HG02678 (cell line): ENCODE measurements at regions not wholly inside any gene's neighbourhood (a gene's known extent, or its start where the extent isn't known, plus 50 kb on each side); places are given as distances from the start of the nearest gene placed in this dataset.
A peak's percentile ranks its signal among the peaks of the same experiment; 100 is the strongest.
"Not testable (repeated sequence)": the region's sequence is repeated elsewhere in the genome, so short reads cannot be mapped to it uniquely, and the experiment has no call there.

Source experiments
- ATAC-seq: cut with Tn5 transposase; IDR thresholded peaks from one replicate; pipeline ENCODE4 v1.9.1; 2021; ENCODE audit warnings: mild to moderate bottlenecking, moderate library complexity; ENCODE audit not compliant: unreplicated experiment

DNA sequence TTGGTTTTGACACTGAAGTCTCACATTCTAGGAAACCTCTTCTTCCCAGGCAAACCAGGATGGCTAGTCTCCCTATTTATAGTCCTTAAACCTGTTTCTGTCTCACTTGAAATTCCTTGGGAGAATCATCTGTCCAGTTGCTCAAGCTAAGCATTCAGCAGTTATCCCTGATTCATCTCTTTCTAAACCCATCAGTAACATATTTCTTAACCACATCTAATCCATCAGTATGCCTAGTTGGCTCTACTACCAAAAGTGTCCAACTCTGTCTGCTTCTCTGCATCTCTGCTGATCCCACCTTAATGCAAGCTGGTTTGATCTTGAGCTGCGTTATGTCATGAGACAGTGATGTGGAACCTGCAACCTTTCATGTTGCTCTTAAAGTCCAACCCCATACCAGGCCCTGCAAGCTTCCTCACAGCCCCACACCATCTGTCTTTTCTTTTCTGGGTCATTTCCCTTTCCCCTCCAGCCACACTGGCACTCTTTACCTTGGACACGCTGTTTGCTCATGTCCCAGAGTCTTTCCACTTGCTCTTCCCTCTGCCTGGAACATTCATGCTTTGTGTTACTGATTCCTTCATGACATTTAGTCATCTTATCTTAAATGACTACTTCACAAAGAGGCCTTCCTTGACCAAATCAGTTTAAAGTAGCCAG lies 380.8 kb upstream of the RGS6 start:
- ATAC-seq, result no peak

DNA sequence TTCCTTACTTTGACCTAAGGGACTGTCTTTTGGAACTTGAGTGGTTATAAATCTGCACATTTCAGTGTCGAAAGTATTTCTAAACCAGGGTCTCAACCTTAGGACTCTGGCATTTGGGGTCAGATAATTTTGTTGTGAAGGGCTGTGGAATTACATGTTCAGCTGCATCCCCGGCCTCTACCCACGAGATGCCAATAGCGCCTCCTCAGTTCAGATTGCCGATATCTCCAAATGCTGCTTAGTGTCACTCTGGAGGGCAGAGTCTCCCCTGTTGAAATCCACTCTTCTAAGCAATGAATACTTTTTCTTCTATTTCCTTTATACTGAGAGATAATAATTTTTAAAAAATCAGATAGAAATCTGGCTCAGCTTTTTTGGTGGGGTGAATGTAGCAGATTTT lies 379.4 kb upstream of the RGS6 start:
- no peak for ATAC-seq

- no peak for ATAC-seq
These were observed 378.4 kb upstream of the RGS6 start for GRCh38 chr14:71553779-71554178.

DNA sequence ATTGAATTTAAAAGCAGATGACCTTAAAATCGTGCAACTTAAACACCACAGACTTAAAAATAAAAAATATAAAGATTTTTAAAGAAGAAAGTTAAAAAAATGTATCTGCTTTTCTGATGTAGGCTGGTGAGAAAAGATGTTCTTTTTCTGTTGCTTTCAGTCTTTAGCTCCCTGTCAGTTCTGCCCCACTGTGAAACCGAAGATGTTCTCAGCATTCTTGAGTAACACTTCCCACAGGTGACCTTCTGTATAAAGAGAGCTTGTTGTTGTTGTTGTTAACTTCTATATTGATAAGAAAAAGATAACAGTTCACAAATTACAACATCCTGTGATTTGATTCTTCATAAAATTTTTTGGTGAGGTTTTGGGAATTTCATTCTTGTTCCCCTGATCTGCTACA lies 377.9 kb upstream of the RGS6 start:
- no peak for ATAC-seq

DNA sequence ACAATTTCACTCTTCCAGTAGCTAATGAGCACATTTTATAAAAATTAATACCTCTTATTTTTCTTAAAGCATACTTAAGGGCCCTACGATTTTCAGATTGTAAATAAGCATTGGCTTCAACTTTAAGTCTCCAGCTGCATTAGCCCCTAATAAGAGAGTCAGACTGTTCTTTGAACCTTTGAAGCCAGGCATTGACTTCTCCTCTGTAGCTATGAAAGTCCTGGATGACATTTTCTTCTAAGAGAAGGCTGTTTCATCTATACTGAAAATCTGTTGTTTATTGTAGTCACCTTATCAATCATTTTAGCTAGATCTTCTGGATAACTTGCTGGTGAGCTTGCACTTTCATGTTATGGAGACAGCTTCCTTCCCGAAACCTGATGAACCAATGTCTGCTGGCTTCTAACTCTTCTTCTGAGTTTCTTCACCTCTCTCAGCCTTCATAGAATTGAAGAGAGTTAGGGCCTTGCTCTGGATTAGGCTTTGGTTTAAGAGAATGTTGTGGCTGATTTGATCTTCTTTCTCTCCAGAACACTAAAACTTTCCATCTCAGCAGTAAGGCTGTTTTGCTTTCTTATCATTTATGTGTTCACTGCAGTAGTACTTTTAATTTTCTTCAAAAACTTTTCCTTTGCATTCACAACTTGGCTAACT lies 377.1 kb upstream of the RGS6 start:
- peak; percentile 22 for ATAC-seq

GRCh38 chr14:71555654-71556559 lies 376.3 kb upstream of the RGS6 start:
- ATAC-seq, result peak; percentile 83

GRCh38 chr14:71556730-71557129 lies 375.5 kb upstream of the RGS6 start:
- no peak for ATAC-seq

DNA sequence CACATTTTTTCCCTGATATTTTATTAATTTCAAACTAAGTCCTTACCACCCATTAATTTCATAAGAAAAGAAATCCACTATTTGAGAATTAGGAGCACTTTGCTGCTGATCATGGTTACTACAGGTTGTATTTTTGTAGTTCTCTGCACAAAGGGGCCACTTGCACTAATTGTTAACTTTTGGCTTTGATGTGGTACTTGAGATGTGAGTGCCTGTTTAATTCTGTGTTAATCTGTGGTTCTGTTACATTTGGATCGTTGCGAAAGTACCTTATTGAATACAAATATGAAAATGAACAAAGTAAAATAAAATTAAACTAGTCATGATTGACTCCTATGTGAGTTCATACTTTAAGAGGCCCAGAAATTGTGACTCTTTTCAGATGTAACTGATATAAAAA lies 374.9 kb upstream of the RGS6 start:
- ATAC-seq, result no peak

GRCh38 chr14:71558943-71559342 lies 373.3 kb upstream of the RGS6 start:
- ATAC-seq, result not testable (repeated sequence)

GRCh38 chr14:71560751-71561150 lies 371.5 kb upstream of the RGS6 start:
- ATAC-seq, result no peak

DNA sequence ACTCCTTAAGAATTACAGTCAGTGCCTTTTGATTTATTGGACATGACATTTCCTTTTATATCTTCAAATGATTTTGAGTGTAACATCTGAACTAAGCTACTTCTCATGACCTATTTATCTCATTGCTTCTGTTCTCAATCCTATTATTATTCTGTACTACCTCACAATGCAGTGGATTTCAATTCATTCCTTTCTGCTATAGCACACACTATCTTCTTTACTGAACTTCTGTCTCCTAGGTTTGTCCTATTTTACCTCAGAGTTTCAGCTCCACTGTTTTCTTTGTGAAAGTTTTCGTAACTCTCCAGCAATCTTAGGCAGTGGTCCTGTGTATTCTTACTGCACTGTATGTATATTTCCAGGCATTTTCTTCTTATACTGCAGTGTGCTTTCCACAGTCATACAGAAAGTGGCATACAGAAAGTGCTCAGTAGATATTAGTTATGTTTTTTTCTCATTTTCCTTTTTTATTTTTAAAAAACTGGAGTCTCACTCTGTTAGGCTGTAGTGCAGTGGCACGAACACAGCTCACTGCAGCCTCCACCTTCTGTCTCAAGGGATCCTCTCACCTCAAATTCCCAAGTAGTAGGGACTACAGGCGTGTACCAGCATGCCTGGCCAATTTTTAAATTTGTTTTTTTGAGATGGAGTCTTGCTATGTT lies 368.6 kb upstream of the RGS6 start:
- no peak for ATAC-seq

- peak; percentile 70 for ATAC-seq
These were observed 366.0 kb upstream of the RGS6 start for GRCh38 chr14:71566276-71566675.

DNA sequence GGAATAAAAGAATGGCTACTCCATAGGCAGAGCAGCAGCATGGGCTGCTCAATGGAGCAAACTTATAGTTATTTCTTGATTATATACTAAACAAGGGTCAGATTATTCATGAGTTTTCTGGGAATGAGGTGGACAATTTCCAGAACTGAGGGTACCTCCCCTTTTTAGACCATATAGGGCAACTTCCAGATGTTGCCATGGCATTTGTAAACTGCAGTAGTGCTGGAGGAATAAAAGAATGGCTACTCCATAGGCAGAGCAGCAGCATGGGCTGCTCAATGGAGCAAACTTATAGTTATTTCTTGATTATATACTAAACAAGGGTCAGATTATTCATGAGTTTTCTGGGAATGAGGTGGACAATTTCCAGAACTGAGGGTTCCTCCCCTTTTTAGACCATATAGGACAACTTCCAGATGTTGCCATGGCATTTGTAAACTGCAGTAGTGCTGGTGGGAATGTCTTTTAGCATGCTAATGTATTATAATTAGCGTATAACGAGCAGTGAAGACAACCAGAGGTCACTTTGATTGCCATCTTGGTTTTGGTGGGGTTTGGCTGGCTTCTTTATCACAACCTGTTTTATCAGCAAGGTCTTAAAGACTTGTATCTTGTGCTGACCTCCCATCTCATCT lies 364.6 kb upstream of the RGS6 start:
- not testable (repeated sequence) for ATAC-seq

DNA sequence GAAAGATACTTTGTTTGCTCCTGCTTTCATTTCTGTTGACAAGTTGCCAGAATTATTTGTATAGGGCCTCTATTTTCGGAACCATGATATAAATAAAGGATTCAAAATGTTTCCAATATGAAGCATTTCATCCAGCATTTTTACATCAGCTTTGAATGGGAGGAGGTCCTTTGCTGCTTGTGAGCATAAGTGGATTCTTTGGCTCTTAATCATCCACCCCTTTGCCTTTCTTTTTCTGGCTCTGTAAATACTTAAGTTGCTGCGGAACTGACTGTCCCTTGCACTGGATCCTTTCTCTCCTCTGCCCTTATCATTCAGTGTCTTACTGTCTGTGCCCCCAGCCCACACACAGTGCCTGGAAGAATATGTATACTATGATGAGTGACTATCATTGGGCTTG lies 357.3 kb upstream of the RGS6 start:
- no peak for ATAC-seq

DNA sequence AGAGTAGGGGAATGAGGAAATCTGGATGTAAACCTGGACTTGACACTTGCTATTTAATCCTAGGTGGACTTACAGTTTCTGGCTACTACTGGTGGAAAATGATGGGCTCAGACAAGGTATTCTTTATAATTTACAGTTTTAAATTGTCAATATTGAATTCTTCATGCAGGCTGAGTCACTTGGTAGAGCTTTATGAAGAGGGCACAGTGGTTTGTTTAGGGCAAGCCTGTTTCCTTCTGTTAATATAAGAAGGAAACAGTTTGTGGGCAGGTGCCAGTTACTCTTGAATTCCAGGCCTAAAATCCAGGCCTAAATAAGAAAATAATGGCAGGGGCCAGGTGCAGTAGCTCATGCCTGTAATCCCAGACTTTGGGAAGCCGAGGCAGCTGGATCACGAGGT lies 355.8 kb upstream of the RGS6 start:
- no peak for ATAC-seq

DNA sequence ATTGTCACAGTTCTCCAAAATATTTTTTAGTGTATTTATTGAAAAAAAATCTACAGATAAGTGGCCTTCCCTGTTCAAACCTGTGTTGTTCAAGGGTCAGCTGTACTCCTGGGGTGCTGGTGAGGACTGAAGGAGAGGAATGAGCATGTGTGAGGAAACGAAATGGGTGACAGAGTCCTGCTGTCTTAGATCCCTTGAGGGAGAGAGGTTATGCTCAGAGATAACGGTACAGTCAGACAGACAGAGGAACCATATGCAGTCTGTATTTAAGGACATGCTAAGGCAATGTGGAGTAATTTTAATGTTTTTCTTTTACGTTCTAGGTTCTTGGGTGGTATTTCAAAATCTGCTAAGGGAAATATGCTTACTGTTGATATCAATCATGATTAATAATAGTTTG lies 352.9 kb upstream of the RGS6 start:
- no peak for ATAC-seq

GRCh38 chr14:71582705-71583104 lies 349.5 kb upstream of the RGS6 start:
- no peak for ATAC-seq

DNA sequence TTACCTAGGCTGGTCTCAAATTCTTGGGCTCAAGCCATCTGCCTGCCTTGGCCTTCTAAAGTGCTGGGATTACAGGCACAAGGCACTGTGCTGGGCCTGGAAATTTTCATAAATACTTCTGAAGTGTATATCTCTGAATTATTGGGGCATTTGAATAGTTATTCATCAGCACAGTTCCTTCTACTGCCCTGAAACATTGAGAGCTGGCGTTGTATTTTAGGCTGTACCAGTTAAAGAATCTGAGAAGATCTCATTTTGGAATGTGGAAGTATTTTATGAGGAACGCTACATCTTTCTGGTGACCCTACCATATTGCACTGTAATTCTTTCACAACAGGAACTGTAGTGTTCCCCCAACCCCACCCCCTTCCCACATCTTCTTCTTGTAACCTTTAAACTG lies 349.0 kb upstream of the RGS6 start:
- ATAC-seq, result no peak

DNA sequence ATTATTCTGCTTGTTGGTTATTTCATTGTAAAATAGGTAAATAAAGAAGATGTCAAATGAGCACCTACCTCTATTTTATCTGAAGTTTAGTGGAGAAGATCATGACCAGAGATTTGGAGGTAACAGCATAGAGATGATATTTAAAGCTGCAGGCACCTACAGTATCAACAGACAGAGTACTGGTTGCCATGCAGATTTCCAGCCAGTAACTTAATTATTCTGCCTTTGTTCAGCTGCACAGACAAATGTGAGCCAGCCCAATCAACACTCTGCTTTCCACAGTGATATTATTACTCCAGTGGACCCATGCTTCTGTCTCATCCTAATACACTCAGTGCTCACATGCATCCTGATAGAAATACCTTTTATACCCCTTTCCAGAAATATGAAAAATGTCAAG lies 348.5 kb upstream of the RGS6 start:
- no peak for ATAC-seq

DNA sequence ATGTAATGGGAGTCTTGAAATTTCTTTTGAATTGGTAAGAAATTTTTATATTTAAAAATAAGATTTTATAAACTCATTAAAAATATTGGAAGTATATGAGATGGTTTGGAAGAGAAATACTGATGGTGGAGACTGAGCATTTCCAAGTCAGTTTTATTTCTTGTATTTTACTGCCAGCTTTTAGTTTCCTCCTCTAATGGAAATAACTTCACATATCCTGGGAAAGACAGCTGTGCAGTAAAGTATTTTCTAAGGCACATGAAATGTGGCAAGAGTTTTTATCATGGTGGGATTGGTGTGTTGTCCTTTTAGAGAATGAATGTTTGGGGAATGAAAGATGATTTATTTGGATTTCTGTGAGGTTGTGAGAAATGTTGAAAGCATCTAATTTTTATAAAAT lies 346.9 kb upstream of the RGS6 start:
- ATAC-seq, result no peak
